Kidney (tissue), 13 donors: ENCODE measurements at regions not wholly inside any gene's neighbourhood (a gene's known extent, or its start where the extent isn't known, plus 50 kb on each side); places are given as distances from the start of the nearest gene placed in this dataset.
"Not testable (repeated sequence)": the region's sequence is repeated elsewhere in the genome, so short reads cannot be mapped to it uniquely, and the experiment has no call there.

ENCODE experiments used
- DNase-seq, 5 donors: peaks; one replicate each; pipeline ENCODE4 v3.0.0-alpha.2; 2013 to 2020
- FAIRE-seq: peaks from 2 replicates; lab custom pipeline; 2012; peaks lifted over from hg19 to GRCh38; lab: Jason Lieb, UNC
- H3K27ac ChIP-seq, 2 donors: one replicate each; pipeline ENCODE4 v1.7.0; 2013; ENCODE audit warnings: low read depth in 2 of 2, low read length in 2 of 2, inconsistent platforms in 1 of 2
- H3K27me3 ChIP-seq: one replicate; pipeline ENCODE4 v1.7.1; 2013; ENCODE audit warnings: low read length, inconsistent platforms; ENCODE audit not compliant: control insufficient read depth, insufficient read depth
- H3K36me3 ChIP-seq, 3 donors: one replicate each; pipeline versions ENCODE4 v1.7.0 to v1.7.1; 2013; ENCODE audit warnings: low read length in 3 of 3, control low read depth in 1 of 3, inconsistent platforms in 1 of 3; ENCODE audit not compliant: insufficient read depth in 3 of 3, control insufficient read depth in 2 of 3
- H3K4me1 ChIP-seq, 3 donors: one replicate each; pipeline versions ENCODE4 v1.7.0 to v1.7.1; 2013; ENCODE audit warnings: low read length in 3 of 3, inconsistent platforms in 1 of 3, low read depth in 1 of 3; ENCODE audit not compliant: control insufficient read depth in 2 of 3, insufficient read depth in 2 of 3
- H3K4me3 ChIP-seq, 3 donors: one replicate each; pipeline versions ENCODE4 v1.7.0 to v1.8.1; 2013; ENCODE audit warnings: low read length in 3 of 3, control low read depth in 1 of 3, inconsistent platforms in 1 of 3
- H3K9ac ChIP-seq, 3 donors: one replicate each; pipeline versions ENCODE4 v1.7.0 to v1.7.1; 2013; ENCODE audit warnings: low read length in 3 of 3, control low read depth in 1 of 3, inconsistent platforms in 1 of 3
- H3K9me3 ChIP-seq, 3 donors: one replicate each; pipeline versions ENCODE4 v1.7.0 to v1.7.1; 2013; ENCODE audit warnings: low read length in 3 of 3, control low read depth in 1 of 3, inconsistent platforms in 1 of 3; ENCODE audit not compliant: control insufficient read depth in 2 of 3, insufficient read depth in 1 of 3
- intact Hi-C: fragments of 100-400 bp; cut with DNase I; formaldehyde crosslinking; loops from one replicate; pipeline ENCODE4 v1.11.1; 2022
- TF ChIP-seq, protein P1 (sequence below): IDR thresholded peaks from 3 replicates; pipeline ENCODE4 v1.5.1; 2012; ENCODE audit warnings: mild to moderate bottlenecking, moderate library complexity, borderline replicate concordance; ENCODE audit not compliant: insufficient read depth; ENCODE audit errors: extremely low read depth
- donor health status: control.
- donor health status: control.
- donor health status: control.
- donor health status: control.
- donor health status: control.
- donor health status: DM: yes; HTN: yes; CAD: no.
- donor health status: Normal renal cell carcinoma (clear cell type).

GRCh38 chr13:21259571-21260455 lies 83.4 kb downstream of the MRPL57 start:
- DNase-seq: no peak
- H3K9me3 ChIP-seq: no peaks in the 10 kb centered on the region
- intact Hi-C loops: no loop called here
- H3K9ac ChIP-seq: no peak overlapping the region
- TF ChIP-seq, protein P1, sequence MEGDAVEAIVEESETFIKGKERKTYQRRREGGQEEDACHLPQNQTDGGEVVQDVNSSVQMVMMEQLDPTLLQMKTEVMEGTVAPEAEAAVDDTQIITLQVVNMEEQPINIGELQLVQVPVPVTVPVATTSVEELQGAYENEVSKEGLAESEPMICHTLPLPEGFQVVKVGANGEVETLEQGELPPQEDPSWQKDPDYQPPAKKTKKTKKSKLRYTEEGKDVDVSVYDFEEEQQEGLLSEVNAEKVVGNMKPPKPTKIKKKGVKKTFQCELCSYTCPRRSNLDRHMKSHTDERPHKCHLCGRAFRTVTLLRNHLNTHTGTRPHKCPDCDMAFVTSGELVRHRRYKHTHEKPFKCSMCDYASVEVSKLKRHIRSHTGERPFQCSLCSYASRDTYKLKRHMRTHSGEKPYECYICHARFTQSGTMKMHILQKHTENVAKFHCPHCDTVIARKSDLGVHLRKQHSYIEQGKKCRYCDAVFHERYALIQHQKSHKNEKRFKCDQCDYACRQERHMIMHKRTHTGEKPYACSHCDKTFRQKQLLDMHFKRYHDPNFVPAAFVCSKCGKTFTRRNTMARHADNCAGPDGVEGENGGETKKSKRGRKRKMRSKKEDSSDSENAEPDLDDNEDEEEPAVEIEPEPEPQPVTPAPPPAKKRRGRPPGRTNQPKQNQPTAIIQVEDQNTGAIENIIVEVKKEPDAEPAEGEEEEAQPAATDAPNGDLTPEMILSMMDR: no peak
- H3K36me3 ChIP-seq: no peaks in the 10 kb centered on the region
- H3K4me1 ChIP-seq: no peaks in the 10 kb centered on the region
- H3K27me3 ChIP-seq: no peaks in the 10 kb centered on the region
- H3K4me3 ChIP-seq: no peak overlapping the region
- no peak for FAIRE-seq
- H3K27ac ChIP-seq: no peak overlapping the region

DNA sequence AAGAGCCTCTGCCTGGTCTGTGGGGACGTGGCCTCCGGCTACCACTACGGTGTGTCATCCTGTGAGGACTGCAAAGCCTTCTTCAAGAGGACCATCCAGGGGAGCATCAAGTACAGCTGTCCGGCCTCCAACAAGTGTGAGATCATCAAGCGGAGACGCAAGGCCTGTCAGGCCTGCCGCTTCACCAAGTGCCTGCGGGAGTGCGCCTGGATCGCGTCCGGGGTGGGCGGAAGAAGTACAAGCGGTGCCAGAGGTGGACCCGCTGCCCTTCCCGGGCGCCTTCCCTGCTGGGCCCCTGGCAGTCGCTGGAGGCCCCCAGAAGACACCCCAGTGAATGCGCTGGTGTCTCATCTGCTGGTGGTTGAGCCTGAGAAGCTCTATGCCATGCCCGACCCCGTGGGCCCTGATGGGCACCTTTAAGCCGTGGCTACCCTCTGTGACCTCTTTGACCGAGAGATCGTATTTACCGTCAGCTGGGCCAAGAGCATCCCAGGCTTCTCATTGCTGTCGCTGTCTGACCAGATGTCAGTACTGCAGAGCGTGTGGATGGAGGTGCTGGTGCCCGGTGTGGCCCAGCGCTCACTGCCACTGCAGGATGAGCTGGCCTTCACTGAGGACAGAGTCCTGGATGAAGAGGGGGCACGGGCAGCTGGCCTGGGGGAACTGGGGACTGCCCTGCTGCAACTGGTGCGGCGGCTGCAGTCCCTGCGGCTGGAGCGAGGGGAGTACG lies 84.3 kb downstream of the MRPL57 start:
- H3K27ac ChIP-seq, H3K9me3 ChIP-seq, FAIRE-seq, intact Hi-C loops, H3K4me1 ChIP-seq, H3K4me3 ChIP-seq, H3K27me3 ChIP-seq, DNase-seq, H3K9ac ChIP-seq, H3K36me3 ChIP-seq: not testable (repeated sequence)

DNA sequence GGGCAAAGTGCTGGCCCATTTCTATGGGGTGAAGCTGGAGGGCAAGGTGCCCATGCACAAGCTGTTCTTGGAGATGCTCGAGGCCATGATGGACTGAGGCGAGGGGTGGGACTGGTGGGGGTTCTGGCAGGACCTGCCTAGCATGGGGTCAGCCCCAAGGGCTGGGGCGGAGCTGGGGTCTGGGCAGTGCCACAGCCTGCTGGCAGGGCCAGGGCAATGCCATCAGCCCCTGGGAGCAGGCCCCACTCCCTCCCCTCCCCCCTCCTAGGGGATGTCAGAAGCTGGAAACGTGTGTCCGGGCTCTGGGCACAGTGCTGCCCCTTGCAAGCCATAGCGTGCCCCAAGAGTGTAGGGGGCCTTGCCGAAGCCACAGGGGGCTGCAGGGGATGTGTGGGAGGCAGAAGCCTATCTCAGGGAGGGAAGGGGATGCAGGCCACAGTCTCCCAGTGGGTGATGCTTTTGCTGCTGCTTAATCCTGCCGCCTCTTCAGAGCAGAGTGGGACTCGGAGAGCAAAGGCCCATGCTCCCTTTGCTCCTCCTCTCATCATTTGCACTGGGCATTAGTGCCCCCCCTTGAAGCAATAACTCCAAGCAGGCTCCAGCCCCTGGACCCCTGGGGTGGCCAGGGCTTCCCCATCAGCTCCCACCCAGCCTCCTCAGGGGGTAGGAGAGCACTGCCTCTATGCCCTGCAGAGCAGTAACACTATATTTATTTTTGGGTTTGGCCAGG lies 85.2 kb downstream of the MRPL57 start:
- FAIRE-seq, intact Hi-C loops, H3K4me1 ChIP-seq, H3K9ac ChIP-seq, H3K27me3 ChIP-seq, H3K4me3 ChIP-seq, DNase-seq, H3K9me3 ChIP-seq, H3K36me3 ChIP-seq, H3K27ac ChIP-seq: not testable (repeated sequence)

DNA sequence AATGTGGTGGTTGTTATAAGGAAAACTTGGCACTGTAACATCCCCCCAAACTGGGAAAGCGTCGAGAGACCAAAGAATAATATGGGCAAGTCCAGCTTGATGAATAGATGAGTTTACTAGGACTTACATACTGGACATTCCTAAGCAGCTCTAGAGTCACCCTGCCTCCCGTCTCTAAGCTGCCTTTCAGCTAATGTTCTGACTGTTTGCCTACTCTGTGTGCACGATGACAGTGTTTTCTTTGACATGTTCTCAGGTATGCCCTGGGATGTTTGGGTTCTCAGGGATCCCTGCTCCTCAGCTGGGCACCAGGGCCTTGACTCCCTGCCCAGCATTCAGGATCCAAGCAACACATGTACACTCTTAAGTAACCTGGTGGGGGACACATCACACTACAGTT lies 87.5 kb downstream of the MRPL57 start:
- H3K9ac ChIP-seq, H3K9me3 ChIP-seq, H3K4me3 ChIP-seq, H3K36me3 ChIP-seq, H3K27ac ChIP-seq, H3K27me3 ChIP-seq, FAIRE-seq, intact Hi-C loops, H3K4me1 ChIP-seq, DNase-seq: not testable (repeated sequence)

- H3K4me3 ChIP-seq, intact Hi-C loops, H3K27ac ChIP-seq, H3K4me1 ChIP-seq, H3K27me3 ChIP-seq, H3K36me3 ChIP-seq, H3K9ac ChIP-seq, H3K9me3 ChIP-seq, DNase-seq: not testable (repeated sequence)
- FAIRE-seq: peak; percentile 82
Measured at GRCh38 chr13:21268485-21268884, 92.0 kb downstream of the MRPL57 start.

- H3K36me3 ChIP-seq, H3K4me1 ChIP-seq, H3K9ac ChIP-seq, FAIRE-seq, H3K27ac ChIP-seq, H3K9me3 ChIP-seq, H3K27me3 ChIP-seq, DNase-seq, intact Hi-C loops, H3K4me3 ChIP-seq: not testable (repeated sequence)
Measured at GRCh38 chr13:21272439-21272838, 96.0 kb downstream of the MRPL57 start.

- FAIRE-seq, H3K9ac ChIP-seq, H3K4me3 ChIP-seq, H3K36me3 ChIP-seq, H3K27ac ChIP-seq, H3K9me3 ChIP-seq, H3K4me1 ChIP-seq, H3K27me3 ChIP-seq, DNase-seq, intact Hi-C loops: not testable (repeated sequence)
Measured at GRCh38 chr13:21274457-21274856, 98.0 kb downstream of the MRPL57 start.
